ENCODE measurements at regions not wholly inside any gene's neighbourhood (a gene's known extent, or its start where the extent isn't known, plus 50 kb on each side); places are given as distances from the start of the nearest gene placed in this dataset.

DNA sequence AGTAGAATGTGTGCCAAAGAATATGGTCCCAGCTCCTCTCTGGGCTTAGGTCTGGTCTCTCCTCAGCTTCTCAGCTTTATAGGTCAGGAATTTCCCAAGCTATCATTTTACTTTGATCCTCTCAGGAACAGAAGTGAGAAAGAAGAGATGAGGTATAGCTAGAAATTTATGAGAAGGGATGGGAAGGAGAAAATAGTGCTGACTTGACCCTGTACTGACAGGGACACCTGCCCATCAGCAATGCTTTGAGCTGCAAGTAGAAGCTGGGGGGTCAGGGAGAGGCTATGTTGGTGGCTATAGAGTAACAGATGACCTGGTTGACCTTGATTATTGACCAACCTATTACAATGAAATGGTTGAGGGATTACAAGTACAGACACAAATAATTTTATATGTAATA lies 75.0 kb downstream of the XCL2 start:
- TF ChIP-seq GATA3 (IDR thresholded peaks at IDR 0.05; ENCODE audit: low read depth, low read length) (no peak), GATA2 (IDR thresholded peaks at IDR 0.05; ENCODE audit: low read depth, low read length) (no peak)

Data from SH-SY5Y (cell line).